K562 (cell line): ENCODE measurements at regions not wholly inside any gene's neighbourhood (a gene's known extent, or its start where the extent isn't known, plus 50 kb on each side); places are given as distances from the start of the nearest gene placed in this dataset.
"Not testable (repeated sequence)": the region's sequence is repeated elsewhere in the genome, so short reads cannot be mapped to it uniquely, and the experiment has no call there.

Experiments used
- ATAC-seq: fragments of 200-7000 bp; cut with Tn5 transposase; 3 replicates; pipeline ENCODE4 v1.9.1; 2020; ENCODE audit warnings: moderate library complexity
- BruUV-seq: library from RNA; stranded (reverse); fragments of 400-500 nt; replicated peaks from 2 replicates; lab custom pipeline; 2021; lab: Mats Ljungman, UMichigan
- CTCF ChIA-PET: fragments of 300-600 bp; formaldehyde crosslinking; extraction: SDS; loops from one replicate; lab custom pipeline; 2021; ENCODE audit warnings: low intra/inter-chr PET ratio; lab: Yijun Ruan, JAX
- POLR2A ChIA-PET: fragments of 300-600, 350-650 bp; sonication (Branson Sonifier 250); formaldehyde crosslinking; extraction: SDS; loops from one replicate; lab custom pipeline; 2021; ENCODE audit warnings: antibody characterized with exemption, inconsistent platforms; lab: Yijun Ruan, JAX
- DNase-seq, 4 experiments: peaks; one replicate each; pipeline versions ENCODE4 v3.0.0 to v3.0.0-alpha.2; 2011 to 2018; ENCODE audit warnings: low spot score in 3 of 4, mixed read lengths in 3 of 4; ENCODE audit errors: extremely low read depth in 1 of 4
- FAIRE-seq: peaks from 2 replicates; lab custom pipeline; 2011; peaks lifted over from hg19 to GRCh38; lab: Jason Lieb, UNC
- H2AFZ ChIP-seq: 2 replicates; pipeline ENCODE4 v1.6.0; 2011; ENCODE audit warnings: low read depth, low read length, control low read depth, inconsistent platforms
- H3K27ac ChIP-seq: fragments of 200-600 bp; 3 replicates; pipeline ENCODE4 v1.8.0; 2011; ENCODE audit warnings: low read depth, mild to moderate bottlenecking, control low read depth, inconsistent platforms, low read length, moderate library complexity, mixed read lengths; ENCODE audit errors: extremely low read depth
- H3K27me3 ChIP-seq, 2 experiments: fragments of 300-600 bp in 1 of 2; 2 replicates in 1 of 2; 3 replicates in 1 of 2; pipeline versions ENCODE4 v1.6.0 to v1.8.0; 2011; ENCODE audit warnings: inconsistent platforms in 2 of 2, low read length in 2 of 2, mild to moderate bottlenecking in 1 of 2, mixed read lengths in 1 of 2, moderate library complexity in 1 of 2; ENCODE audit not compliant: control insufficient read depth in 2 of 2, insufficient read depth in 2 of 2
- H3K36me3 ChIP-seq: fragments of 300-600 bp; 3 replicates; pipeline ENCODE4 v1.8.0; 2011; ENCODE audit warnings: mild to moderate bottlenecking, low read length, inconsistent platforms; ENCODE audit not compliant: control insufficient read depth, insufficient read depth
- H3K4me1 ChIP-seq, 2 experiments: fragments of 200-600 bp in 1 of 2; replicated peaks in 1 of 2; 2 replicates in 1 of 2; 3 replicates in 1 of 2; pipeline versions ENCODE4 v1.5.1 to v1.8.0; 2011; ENCODE audit warnings: inconsistent platforms in 2 of 2, low read length in 2 of 2, mild to moderate bottlenecking in 1 of 2, mixed read lengths in 1 of 2, moderate library complexity in 1 of 2; ENCODE audit not compliant: control insufficient read depth in 2 of 2, insufficient read depth in 2 of 2
- H3K4me2 ChIP-seq: 2 replicates; pipeline ENCODE4 v1.6.1; 2011; ENCODE audit warnings: low read length, control low read depth, inconsistent platforms, mixed read lengths; ENCODE audit not compliant: insufficient read depth
- H3K4me3 ChIP-seq: fragments of 200-600 bp; sonication (generic), shearing (Covaris generic); 2 replicates; pipeline ENCODE4 v1.5.1; 2016; ENCODE audit warnings: control low read depth, inconsistent platforms
- H3K79me2 ChIP-seq: fragments of 200-600 bp; 3 replicates; pipeline ENCODE4 v1.8.0; 2011; ENCODE audit warnings: low read length, inconsistent platforms; ENCODE audit not compliant: control insufficient read depth, insufficient read depth
- H3K9ac ChIP-seq, 2 experiments: 2 replicates each; pipeline versions ENCODE4 v1.6.0 to v1.6.1; 2011; ENCODE audit warnings: low read depth in 2 of 2, low read length in 2 of 2, control low read depth in 1 of 2, inconsistent platforms in 1 of 2, mild to moderate bottlenecking in 1 of 2, mixed read lengths in 1 of 2; ENCODE audit not compliant: insufficient read depth in 1 of 2
- H3K9me1 ChIP-seq: one replicate; pipeline ENCODE4 v1.6.0; 2011; ENCODE audit warnings: inconsistent platforms, mild to moderate bottlenecking, low read length, moderate library complexity; ENCODE audit not compliant: control insufficient read depth, insufficient read depth
- H3K9me3 ChIP-seq: replicated peaks from 2 replicates; pipeline ENCODE4 v1.5.1; 2011; ENCODE audit warnings: low read depth, low read length, inconsistent platforms; ENCODE audit not compliant: control insufficient read depth, insufficient read depth
- H4K20me1 ChIP-seq: replicated peaks from 2 replicates; pipeline ENCODE4 v1.6.1; 2011; ENCODE audit warnings: low read length, inconsistent platforms, mixed read lengths; ENCODE audit not compliant: control insufficient read depth, insufficient read depth
- ARID1B ChIP-seq: fragments of 450-650 bp; IDR thresholded peaks from 2 replicates; pipeline ENCODE4 v1.6.1; 2016; ENCODE audit warnings: antibody characterized with exemption, mild to moderate bottlenecking, inconsistent platforms
- HMBOX1 ChIP-seq: sonication (generic); IDR thresholded peaks from 2 replicates; pipeline ENCODE4 v1.6.1; 2016
- LARP7 ChIP-seq: fragments of 450-650 bp; IDR thresholded peaks from 2 replicates; pipeline ENCODE4 v1.6.1; 2016
- MEIS2 ChIP-seq: fragments of 450-650 bp; IDR thresholded peaks from 2 replicates; pipeline ENCODE4 v1.6.1; 2014; ENCODE audit warnings: mild to moderate bottlenecking; ENCODE audit not compliant: partially characterized antibody
- NONO ChIP-seq, 2 experiments: fragments of 200-400 bp in 1 of 2; fragments of 450-650 bp in 1 of 2; formaldehyde crosslinking in 1 of 2; IDR thresholded peaks; 2 replicates each; pipeline ENCODE4 v1.6.1; 2017; ENCODE audit warnings: low read depth in 2 of 2, mild to moderate bottlenecking in 2 of 2, moderate library complexity in 2 of 2, low read length in 1 of 2
- NR2C1 ChIP-seq, 2 experiments: fragments of 450-650 bp; IDR thresholded peaks; 2 replicates each; pipeline ENCODE4 v1.6.1; 2017; ENCODE audit warnings: mild to moderate bottlenecking in 2 of 2, antibody characterized with exemption in 1 of 2, inconsistent platforms in 1 of 2, missing compliant biosample characterization in 1 of 2, missing genetic modification characterization in 1 of 2
- PHB2 ChIP-seq: fragments of 450-650 bp; IDR thresholded peaks from 2 replicates; pipeline ENCODE4 v1.6.1; 2017; ENCODE audit warnings: low read depth
- SMARCA4 ChIP-seq: fragments of 450-650 bp; IDR thresholded peaks from 2 replicates; pipeline ENCODE4 v1.6.1; 2016
- SMARCE1 ChIP-seq: fragments of 450-650 bp; IDR thresholded peaks from 2 replicates; pipeline ENCODE4 v1.7.1; 2016; ENCODE audit warnings: mild to moderate bottlenecking
- TEAD4 ChIP-seq, 2 experiments: sonication (generic) in 1 of 2; formaldehyde crosslinking in 1 of 2; IDR thresholded peaks; 2 replicates each; pipeline versions ENCODE4 v1.6.1 to v1.8.0; 2012 to 2022; ENCODE audit warnings: borderline replicate concordance in 1 of 2, inconsistent platforms in 1 of 2, low read length in 1 of 2, mild to moderate bottlenecking in 1 of 2, missing genetic modification reagents in 1 of 2
- ZNF512 ChIP-seq: IDR thresholded peaks from 2 replicates; pipeline ENCODE4 v1.6.1; 2016; ENCODE audit warnings: missing genetic modification characterization, missing compliant biosample characterization
- WGBS: fragments of 100-300 bp; shearing (Covaris generic); methylation state at CpG from one replicate; pipeline ENCODE4 v1.1.6; 2016; ENCODE audit warnings: low coverage, mixed read lengths; ENCODE audit not compliant: insufficient coverage; ENCODE audit errors: missing lambda C conversion rate; 5-methylcytosine and 5-hydroxymethylcytosine counted together
- in situ Hi-C: fragments of 300-500 bp; cut with MboI; formaldehyde crosslinking; loops from 4 replicates; pipeline ENCODE4 v1.15.0; 2018; ENCODE audit warnings: inconsistent platforms, mixed read lengths
- intact Hi-C: fragments of 100-400 bp; cut with micrococcal nuclease; formaldehyde crosslinking; loops from 2 replicates; pipeline ENCODE4 v1.14.2; 2022

- BruUV-seq, H3K9me3 ChIP-seq, H3K27ac ChIP-seq, H3K9ac ChIP-seq, FAIRE-seq, ATAC-seq, H2AFZ ChIP-seq, H3K4me2 ChIP-seq, H3K4me3 ChIP-seq, CTCF ChIA-PET, H3K9me1 ChIP-seq, H3K27me3 ChIP-seq, in situ Hi-C loops, DNase-seq, H3K79me2 ChIP-seq, H4K20me1 ChIP-seq, intact Hi-C loops, H3K36me3 ChIP-seq: not testable (repeated sequence)
- TF ChIP-seq ZNF512 (tag) = peak; percentile 12; the same call in 1 of the 2 replicates
- WGBS = 80% methylated on average over 7 of the region's 8 CpGs
- peaks cover 0 to 35% of the 10 kb centered on the region in 2 experiments; a peak in 4 of 5 replicates for H3K4me1 ChIP-seq
- POLR2A ChIA-PET = interaction anchor here (0.6 kb wide), 1 partner anchor 252 kb away, joined by 3 read pairs; no protein-coding TSS in a partner anchor
These were observed 277.2 kb upstream of the AMIGO2 start for GRCh38 chr12:47357006-47357405.

- POLR2A ChIA-PET = interaction anchor here (0.6 to 1.0 kb wide), 2 partner anchors 10 to 251 kb away, joined by 3 to 4 read pairs; no protein-coding TSS in a partner anchor
- Histone ChIP-seq H2AFZ (no peak overlapping the region), H3K27ac (no peak overlapping the region), H3K4me2 (no peak overlapping the region), H4K20me1 (no peaks in the 10 kb centered on the region), H3K9me3 (no peaks in the 10 kb centered on the region), H3K79me2 (no peaks in the 10 kb centered on the region), H3K9ac (no peak overlapping the region), H3K4me1 (peaks cover 0 to 27% of the 10 kb centered on the region in 2 experiments; a peak in 4 of 5 replicates), H3K27me3 (no peaks in the 10 kb centered on the region), H3K4me3 (no peak overlapping the region), H3K36me3 (no peaks in the 10 kb centered on the region), H3K9me1 (no peaks in the 10 kb centered on the region)
- CTCF ChIA-PET = no interaction called here
- in situ Hi-C loops = no loop called here
- ATAC-seq (no peak), DNase-seq (peak in 1 of 4 experiments; percentile 29), FAIRE-seq (no peak)
- intact Hi-C loops = no loop called here
- BruUV-seq = no TSS peak
- 0% methylated on average over 3 of the region's 3 CpGs for WGBS
- no peak for TF ChIP-seq LARP7
- no peak for TF ChIP-seq NONO (IDR thresholded peaks at IDR 0.05; ENCODE audit: low read depth in 2 of 2, low read length in 1 of 2)
- no peak for TF ChIP-seq PHB2
- TF ChIP-seq SMARCA4 = peak; percentile 29; the same call in 1 of the 2 replicates
- peak; percentile 65; the same call in 1 of the 2 replicates for TF ChIP-seq TEAD4 (IDR thresholded peaks at IDR 0.05; ENCODE audit: low read length)
- no peak for TF ChIP-seq TEAD4 (CRISPR knock-in tag; IDR thresholded peaks at IDR 0.05; ENCODE audit: borderline replicate concordance)
- TF ChIP-seq MEIS2 = peak; percentile 63
- TF ChIP-seq HMBOX1 = peak; percentile 23; the same call in 1 of the 2 replicates
- peak; percentile 62 for TF ChIP-seq ARID1B
- TF ChIP-seq NR2C1 (IDR thresholded peaks at IDR 0.05) = no peak
- peak; percentile 47; the same call in 1 of the 2 replicates for TF ChIP-seq NR2C1 (tag; IDR thresholded peaks at IDR 0.05)
- peak; percentile 61; the same call in 1 of the 2 replicates for TF ChIP-seq SMARCE1
These were observed 276.5 kb upstream of the AMIGO2 start for GRCh38 chr12:47356129-47356700.
